ENCODE measurements at regions not wholly inside any gene's neighbourhood (a gene's known extent, or its start where the extent isn't known, plus 50 kb on each side); places are given as distances from the start of the nearest gene placed in this dataset.

DNA sequence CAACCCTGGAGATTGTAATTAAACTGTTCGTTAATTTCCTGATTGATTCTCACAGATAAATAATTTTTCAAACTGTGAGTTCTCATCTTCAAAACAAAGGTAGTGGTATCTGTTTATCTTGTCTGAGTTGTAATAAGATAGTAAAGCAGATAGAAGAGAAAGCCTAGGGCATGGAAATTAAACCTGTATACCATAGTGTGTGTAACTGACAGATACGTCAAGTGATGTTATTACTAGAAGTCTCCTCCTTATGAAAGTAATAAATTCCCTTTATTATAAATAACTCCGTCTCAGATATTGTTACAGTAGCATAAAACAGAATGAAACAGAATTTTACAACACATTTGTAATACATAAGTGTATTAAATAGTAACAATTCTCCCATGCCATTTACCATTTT is 1065.1 kb downstream of the SLITRK1 start:
- no peak overlapping the region for H3K9ac ChIP-seq (ENCODE audit: low read depth in 1 of 2, low read length in 2 of 2)
- no peaks in the 10 kb centered on the region for H3K4me1 ChIP-seq (ENCODE audit: control insufficient read depth in 2 of 2, insufficient read depth in 2 of 2, low read length in 2 of 2)
- no peaks in the 10 kb centered on the region for H3K27me3 ChIP-seq (ENCODE audit: control insufficient read depth in 2 of 2, insufficient read depth in 2 of 2, low read length in 2 of 2)
- H3K9me3 ChIP-seq (ENCODE audit: control insufficient read depth in 2 of 2, low read length in 2 of 2) = peaks cover 4 to 5% of the 10 kb centered on the region in 2 donors
- H3K4me3 ChIP-seq (ENCODE audit: low read length in 2 of 2) = no peak overlapping the region
- H3K27ac ChIP-seq (ENCODE audit: low read depth in 2 of 2, low read length in 2 of 2) = no peak overlapping the region
- H3K36me3 ChIP-seq (ENCODE audit: control insufficient read depth in 2 of 2, insufficient read depth in 2 of 2, low read length in 2 of 2) = no peaks in the 10 kb centered on the region

DNA sequence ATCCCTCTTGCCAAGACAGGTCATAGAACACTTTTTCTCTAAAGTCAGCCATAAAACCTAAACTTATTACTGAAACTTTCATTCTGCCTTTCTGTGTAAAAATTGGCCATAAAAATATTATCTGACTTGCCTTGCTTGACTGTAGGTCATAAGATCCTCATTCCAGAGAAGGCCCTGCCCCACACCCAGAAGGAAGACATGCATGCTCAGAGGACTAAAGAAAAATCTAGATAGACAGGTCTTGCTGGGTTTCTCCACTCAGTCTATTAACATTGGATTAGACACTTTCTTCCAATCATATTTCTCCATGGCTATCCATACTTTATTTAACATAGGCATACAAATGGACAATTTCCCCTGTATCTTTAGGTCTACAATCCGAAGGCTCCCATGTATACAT is 1066.5 kb downstream of the SLITRK1 start:
- Histone ChIP-seq H3K36me3 (ENCODE audit: control insufficient read depth in 2 of 2, insufficient read depth in 2 of 2, low read length in 2 of 2) (no peaks in the 10 kb centered on the region), H3K9me3 (ENCODE audit: control insufficient read depth in 2 of 2, low read length in 2 of 2) (peaks cover 4 to 5% of the 10 kb centered on the region in 2 donors), H3K4me3 (ENCODE audit: low read length in 2 of 2) (no peak overlapping the region), H3K4me1 (ENCODE audit: control insufficient read depth in 2 of 2, insufficient read depth in 2 of 2, low read length in 2 of 2) (no peaks in the 10 kb centered on the region), H3K27ac (ENCODE audit: low read depth in 2 of 2, low read length in 2 of 2) (no peak overlapping the region), H3K9ac (ENCODE audit: low read depth in 1 of 2, low read length in 2 of 2) (no peak overlapping the region), H3K27me3 (ENCODE audit: control insufficient read depth in 2 of 2, insufficient read depth in 2 of 2, low read length in 2 of 2) (no peaks in the 10 kb centered on the region)

DNA sequence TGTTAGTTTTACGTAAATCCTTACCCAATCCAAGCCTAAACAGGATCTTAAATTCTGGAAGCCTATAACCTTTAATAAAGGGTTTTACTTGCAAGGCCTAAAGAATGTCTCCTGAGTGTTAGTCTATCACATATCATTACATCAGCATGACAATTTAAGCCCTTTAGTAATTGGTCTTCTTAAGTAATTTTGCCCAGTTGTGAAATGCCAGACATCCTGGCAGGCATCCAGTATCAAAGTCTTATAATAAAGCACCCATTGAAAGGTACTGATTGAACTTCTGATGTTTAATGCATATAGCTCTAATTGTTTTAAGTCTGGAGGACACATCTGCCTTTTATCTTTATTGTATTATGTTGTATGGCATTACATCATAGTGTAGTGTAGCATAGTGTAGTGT is 1078.9 kb downstream of the SLITRK1 start:
- peaks cover 0 to 5% of the 10 kb centered on the region in 2 donors for H3K9me3 ChIP-seq (ENCODE audit: control insufficient read depth in 2 of 2, low read length in 2 of 2)
- H3K27ac ChIP-seq (ENCODE audit: low read depth in 2 of 2, low read length in 2 of 2) = no peak overlapping the region
- no peak overlapping the region for H3K9ac ChIP-seq (ENCODE audit: low read depth in 1 of 2, low read length in 2 of 2)
- no peaks in the 10 kb centered on the region for H3K4me1 ChIP-seq (ENCODE audit: control insufficient read depth in 2 of 2, insufficient read depth in 2 of 2, low read length in 2 of 2)
- no peaks in the 10 kb centered on the region for H3K36me3 ChIP-seq (ENCODE audit: control insufficient read depth in 2 of 2, insufficient read depth in 2 of 2, low read length in 2 of 2)
- no peaks in the 10 kb centered on the region for H3K27me3 ChIP-seq (ENCODE audit: control insufficient read depth in 2 of 2, insufficient read depth in 2 of 2, low read length in 2 of 2)
- H3K4me3 ChIP-seq (ENCODE audit: low read length in 2 of 2) = no peak overlapping the region

GRCh38 chr13:82802528-82802927 is 1079.7 kb downstream of the SLITRK1 start:
- Histone ChIP-seq H3K9ac (ENCODE audit: low read depth in 1 of 2, low read length in 2 of 2) (no peak overlapping the region), H3K36me3 (ENCODE audit: control insufficient read depth in 2 of 2, insufficient read depth in 2 of 2, low read length in 2 of 2) (no peaks in the 10 kb centered on the region), H3K27me3 (ENCODE audit: control insufficient read depth in 2 of 2, insufficient read depth in 2 of 2, low read length in 2 of 2) (no peaks in the 10 kb centered on the region), H3K27ac (ENCODE audit: low read depth in 2 of 2, low read length in 2 of 2) (no peak overlapping the region), H3K9me3 (ENCODE audit: control insufficient read depth in 2 of 2, low read length in 2 of 2) (peaks cover 0 to 5% of the 10 kb centered on the region in 2 donors), H3K4me3 (ENCODE audit: low read length in 2 of 2) (no peak overlapping the region), H3K4me1 (ENCODE audit: control insufficient read depth in 2 of 2, insufficient read depth in 2 of 2, low read length in 2 of 2) (no peaks in the 10 kb centered on the region)

- H3K36me3 ChIP-seq (ENCODE audit: control insufficient read depth in 2 of 2, insufficient read depth in 2 of 2, low read length in 2 of 2) = no peaks in the 10 kb centered on the region
- no peak overlapping the region for H3K27ac ChIP-seq (ENCODE audit: low read depth in 2 of 2, low read length in 2 of 2)
- H3K4me1 ChIP-seq (ENCODE audit: control insufficient read depth in 2 of 2, insufficient read depth in 2 of 2, low read length in 2 of 2) = no peaks in the 10 kb centered on the region
- no peak overlapping the region for H3K4me3 ChIP-seq (ENCODE audit: low read length in 2 of 2)
- peaks cover 0 to 5% of the 10 kb centered on the region in 2 donors for H3K9me3 ChIP-seq (ENCODE audit: control insufficient read depth in 2 of 2, low read length in 2 of 2)
- H3K9ac ChIP-seq (ENCODE audit: low read depth in 1 of 2, low read length in 2 of 2) = no peak overlapping the region
- H3K27me3 ChIP-seq (ENCODE audit: control insufficient read depth in 2 of 2, insufficient read depth in 2 of 2, low read length in 2 of 2) = no peaks in the 10 kb centered on the region
Measured at GRCh38 chr13:82800391-82800790, 1081.9 kb downstream of the SLITRK1 start.

- H3K27ac ChIP-seq (ENCODE audit: low read depth in 2 of 2, low read length in 2 of 2) = no peak overlapping the region
- H3K4me1 ChIP-seq (ENCODE audit: control insufficient read depth in 2 of 2, insufficient read depth in 2 of 2, low read length in 2 of 2) = no peaks in the 10 kb centered on the region
- H3K36me3 ChIP-seq (ENCODE audit: control insufficient read depth in 2 of 2, insufficient read depth in 2 of 2, low read length in 2 of 2) = no peaks in the 10 kb centered on the region
- H3K9ac ChIP-seq (ENCODE audit: low read depth in 1 of 2, low read length in 2 of 2) = no peak overlapping the region
- H3K4me3 ChIP-seq (ENCODE audit: low read length in 2 of 2) = no peak overlapping the region
- H3K9me3 ChIP-seq (ENCODE audit: control insufficient read depth in 2 of 2, low read length in 2 of 2) = no peaks in the 10 kb centered on the region
- no peaks in the 10 kb centered on the region for H3K27me3 ChIP-seq (ENCODE audit: control insufficient read depth in 2 of 2, insufficient read depth in 2 of 2, low read length in 2 of 2)
Measured at GRCh38 chr13:82797876-82798275, 1084.4 kb downstream of the SLITRK1 start.

DNA sequence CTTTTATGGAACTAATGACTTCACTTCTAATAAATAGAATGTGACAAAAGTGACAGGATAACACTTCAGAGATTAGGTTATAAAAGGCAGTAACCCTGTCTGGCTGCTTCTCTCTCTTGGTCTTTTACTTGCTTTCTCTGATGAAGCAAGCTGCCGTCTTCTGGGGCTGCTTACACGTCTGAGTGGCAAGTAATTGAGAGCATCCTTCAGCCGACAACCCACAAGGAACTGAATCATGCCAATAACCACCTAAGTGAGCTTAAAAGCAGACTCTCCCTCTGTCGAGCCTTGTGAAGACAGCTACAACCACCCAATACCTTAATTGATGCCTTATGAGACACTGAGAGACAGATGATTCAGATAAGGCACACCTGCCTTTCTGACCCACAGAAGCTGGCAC is 1091.2 kb downstream of the SLITRK1 start:
- no peak overlapping the region for H3K27ac ChIP-seq (ENCODE audit: low read depth in 2 of 2, low read length in 2 of 2)
- H3K36me3 ChIP-seq (ENCODE audit: control insufficient read depth in 2 of 2, insufficient read depth in 2 of 2, low read length in 2 of 2) = no peaks in the 10 kb centered on the region
- peaks cover 0 to 2% of the 10 kb centered on the region in 2 donors for H3K9me3 ChIP-seq (ENCODE audit: control insufficient read depth in 2 of 2, low read length in 2 of 2)
- H3K4me3 ChIP-seq (ENCODE audit: low read length in 2 of 2) = no peak overlapping the region
- no peak overlapping the region for H3K9ac ChIP-seq (ENCODE audit: low read depth in 1 of 2, low read length in 2 of 2)
- no peaks in the 10 kb centered on the region for H3K27me3 ChIP-seq (ENCODE audit: control insufficient read depth in 2 of 2, insufficient read depth in 2 of 2, low read length in 2 of 2)
- no peaks in the 10 kb centered on the region for H3K4me1 ChIP-seq (ENCODE audit: control insufficient read depth in 2 of 2, insufficient read depth in 2 of 2, low read length in 2 of 2)

DNA sequence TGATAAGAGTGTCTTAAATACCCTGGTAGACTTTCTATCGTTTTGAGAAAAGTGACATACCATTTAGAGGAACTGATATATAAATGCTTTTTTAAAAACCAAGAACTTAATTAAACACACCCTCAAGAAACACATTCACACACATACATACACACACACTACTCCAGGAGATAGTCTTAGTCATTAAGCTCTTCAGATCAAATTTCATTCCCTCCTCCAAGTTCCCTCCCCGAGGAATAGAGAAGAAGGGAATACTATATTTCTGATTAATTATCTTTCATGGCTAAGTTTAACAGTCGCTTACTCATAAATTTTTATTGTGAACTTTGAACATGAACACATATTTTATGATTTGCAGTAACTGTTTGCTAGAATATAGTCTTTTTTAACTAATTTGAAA is 1109.5 kb downstream of the SLITRK1 start:
- Histone ChIP-seq H3K4me1 (ENCODE audit: control insufficient read depth in 2 of 2, insufficient read depth in 2 of 2, low read length in 2 of 2) (no peaks in the 10 kb centered on the region), H3K9me3 (ENCODE audit: control insufficient read depth in 2 of 2, low read length in 2 of 2) (peaks cover 0 to 2% of the 10 kb centered on the region in 2 donors), H3K27ac (ENCODE audit: low read depth in 2 of 2, low read length in 2 of 2) (no peak overlapping the region), H3K4me3 (ENCODE audit: low read length in 2 of 2) (no peak overlapping the region), H3K9ac (ENCODE audit: low read depth in 1 of 2, low read length in 2 of 2) (no peak overlapping the region), H3K36me3 (ENCODE audit: control insufficient read depth in 2 of 2, insufficient read depth in 2 of 2, low read length in 2 of 2) (no peaks in the 10 kb centered on the region), H3K27me3 (ENCODE audit: control insufficient read depth in 2 of 2, insufficient read depth in 2 of 2, low read length in 2 of 2) (no peaks in the 10 kb centered on the region)

DNA sequence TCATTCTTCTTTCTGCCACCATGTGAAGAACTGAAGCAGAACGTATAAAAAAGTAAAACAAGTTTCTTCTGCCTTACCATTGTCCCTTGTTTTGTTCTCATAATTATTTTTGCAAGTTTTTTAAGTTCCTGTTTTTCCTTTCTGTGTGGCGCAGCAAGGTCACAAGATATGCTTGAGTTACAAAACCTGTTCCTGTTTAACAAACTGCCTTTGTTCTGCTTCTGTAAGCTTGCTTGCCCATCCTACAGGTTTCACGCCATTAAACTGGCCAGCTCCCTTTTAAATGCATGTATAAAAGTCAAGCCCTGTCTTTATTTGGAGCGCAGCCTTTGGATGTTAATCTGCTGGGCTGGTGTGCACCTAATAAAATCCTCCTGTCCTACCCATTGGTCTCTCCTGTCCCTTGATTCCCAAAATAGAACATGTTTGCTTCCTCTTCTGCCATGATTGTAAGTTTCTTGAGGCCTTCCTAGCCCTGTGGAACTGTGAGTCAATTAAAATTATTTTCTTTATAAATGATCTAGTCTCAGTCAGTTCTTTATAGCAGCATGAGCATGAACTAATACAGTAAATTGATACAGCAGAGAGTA is 1115.4 kb downstream of the SLITRK1 start:
- no peaks in the 10 kb centered on the region for H3K4me1 ChIP-seq (ENCODE audit: control insufficient read depth in 2 of 2, insufficient read depth in 2 of 2, low read length in 2 of 2)
- H3K27me3 ChIP-seq (ENCODE audit: control insufficient read depth in 2 of 2, insufficient read depth in 2 of 2, low read length in 2 of 2) = no peaks in the 10 kb centered on the region
- no peak overlapping the region for H3K4me3 ChIP-seq (ENCODE audit: low read length in 2 of 2)
- no peaks in the 10 kb centered on the region for H3K36me3 ChIP-seq (ENCODE audit: control insufficient read depth in 2 of 2, insufficient read depth in 2 of 2, low read length in 2 of 2)
- H3K9ac ChIP-seq (ENCODE audit: low read depth in 1 of 2, low read length in 2 of 2) = no peak overlapping the region
- H3K9me3 ChIP-seq (ENCODE audit: control insufficient read depth in 2 of 2, low read length in 2 of 2) = peaks cover 0 to 2% of the 10 kb centered on the region in 2 donors
- H3K27ac ChIP-seq (ENCODE audit: low read depth in 2 of 2, low read length in 2 of 2) = no peak overlapping the region

GRCh38 chr13:82758044-82758443 is 1124.2 kb downstream of the SLITRK1 start:
- no peaks in the 10 kb centered on the region for H3K27me3 ChIP-seq (ENCODE audit: control insufficient read depth in 2 of 2, insufficient read depth in 2 of 2, low read length in 2 of 2)
- no peak overlapping the region for H3K4me3 ChIP-seq (ENCODE audit: low read length in 2 of 2)
- no peak overlapping the region for H3K9ac ChIP-seq (ENCODE audit: low read depth in 1 of 2, low read length in 2 of 2)
- no peak overlapping the region for H3K27ac ChIP-seq (ENCODE audit: low read depth in 2 of 2, low read length in 2 of 2)
- H3K36me3 ChIP-seq (ENCODE audit: control insufficient read depth in 2 of 2, insufficient read depth in 2 of 2, low read length in 2 of 2) = no peaks in the 10 kb centered on the region
- H3K4me1 ChIP-seq (ENCODE audit: control insufficient read depth in 2 of 2, insufficient read depth in 2 of 2, low read length in 2 of 2) = no peaks in the 10 kb centered on the region
- H3K9me3 ChIP-seq (ENCODE audit: control insufficient read depth in 2 of 2, low read length in 2 of 2) = no peaks in the 10 kb centered on the region

- Histone ChIP-seq H3K27ac (ENCODE audit: low read depth in 2 of 2, low read length in 2 of 2) (no peak overlapping the region), H3K27me3 (ENCODE audit: control insufficient read depth in 2 of 2, insufficient read depth in 2 of 2, low read length in 2 of 2) (no peaks in the 10 kb centered on the region), H3K4me1 (ENCODE audit: control insufficient read depth in 2 of 2, insufficient read depth in 2 of 2, low read length in 2 of 2) (no peaks in the 10 kb centered on the region), H3K36me3 (ENCODE audit: control insufficient read depth in 2 of 2, insufficient read depth in 2 of 2, low read length in 2 of 2) (no peaks in the 10 kb centered on the region), H3K4me3 (ENCODE audit: low read length in 2 of 2) (no peak overlapping the region), H3K9me3 (ENCODE audit: control insufficient read depth in 2 of 2, low read length in 2 of 2) (no peaks in the 10 kb centered on the region), H3K9ac (ENCODE audit: low read depth in 1 of 2, low read length in 2 of 2) (no peak overlapping the region)
Measured at GRCh38 chr13:82751206-82751605, 1131.1 kb downstream of the SLITRK1 start.

All from mucosa of rectum (tissue), 2 donors.